CD4-positive, alpha-beta T cell (primary cell): ENCODE measurements at regions not wholly inside any gene's neighbourhood (a gene's known extent, or its start where the extent isn't known, plus 50 kb on each side); places are given as distances from the start of the nearest gene placed in this dataset.

Source experiments
- ATAC-seq: fragments of 200-7000 bp; cut with Tn5 transposase; one replicate; pipeline ENCODE4 v1.10.0; 2022; ENCODE audit warnings: mild to moderate bottlenecking; ENCODE audit not compliant: poor library complexity
- CTCF ChIA-PET: fragments of 350-600 bp; sonication (Branson Sonifier 250); formaldehyde crosslinking; loops from one replicate; lab custom pipeline; 2021; ENCODE audit warnings: antibody characterized with exemption, inconsistent platforms; lab: Charles Lee
- POLR2A ChIA-PET: fragments of 350-600 bp; sonication (Branson Sonifier 250); formaldehyde crosslinking; loops from one replicate; lab custom pipeline; 2021; ENCODE audit warnings: antibody characterized with exemption, inconsistent platforms; lab: Charles Lee
- DNase-seq, 14 experiments: peaks; one replicate each; pipeline ENCODE4 v3.0.0-alpha.2; 2013 to 2020; ENCODE audit warnings: mixed read lengths in 2 of 14
- H3K27ac ChIP-seq, 2 donors: one replicate each; pipeline versions ENCODE4 v1.5.1 to v1.7.0; 2013; ENCODE audit warnings: low read length in 2 of 2, low read depth in 1 of 2, mild to moderate bottlenecking in 1 of 2
- H3K27me3 ChIP-seq, 2 experiments: 1 replicate in 1 of 2; 2 replicates in 1 of 2; pipeline versions ENCODE4 v1.6.1 to v1.7.0; 2013; ENCODE audit warnings: low read length in 2 of 2, control low read depth in 1 of 2, mild to moderate bottlenecking in 1 of 2, moderate library complexity in 1 of 2; ENCODE audit not compliant: insufficient read depth in 2 of 2, control insufficient read depth in 1 of 2
- H3K36me3 ChIP-seq: one replicate; pipeline ENCODE4 v1.6.1; 2013; ENCODE audit warnings: low read length, control low read depth; ENCODE audit not compliant: insufficient read depth
- H3K4me1 ChIP-seq: one replicate; pipeline ENCODE4 v1.6.1; 2013; ENCODE audit warnings: low read length, control low read depth; ENCODE audit not compliant: insufficient read depth
- H3K4me3 ChIP-seq: one replicate; pipeline ENCODE4 v1.5.1; 2013; ENCODE audit warnings: mild to moderate bottlenecking, low read length, moderate library complexity
- H3K9me3 ChIP-seq, 2 experiments: 1 replicate in 1 of 2; 2 replicates in 1 of 2; pipeline versions ENCODE4 v1.6.1 to v1.7.0; 2013; ENCODE audit warnings: low read length in 2 of 2, mild to moderate bottlenecking in 2 of 2, control low read depth in 1 of 2, moderate library complexity in 1 of 2; ENCODE audit not compliant: control insufficient read depth in 1 of 2, insufficient read depth in 1 of 2
- H3K27ac Mint-ChIP-seq: one replicate; pipeline ENCODE4 v1.8.0; 2020; ENCODE audit warnings: mixed read lengths
- H3K27me3 Mint-ChIP-seq: one replicate; pipeline ENCODE4 v1.8.0; 2021; ENCODE audit warnings: mixed read lengths
- H3K36me3 Mint-ChIP-seq: one replicate; pipeline ENCODE4 v1.8.0; 2021; ENCODE audit warnings: low read depth, mixed read lengths
- H3K4me1 Mint-ChIP-seq: one replicate; pipeline ENCODE4 v1.8.0; 2021; ENCODE audit warnings: low read depth, mixed read lengths
- H3K4me3 Mint-ChIP-seq: one replicate; pipeline ENCODE4 v1.8.0; 2020; ENCODE audit warnings: mild to moderate bottlenecking, mixed read lengths
- H3K9me3 Mint-ChIP-seq: one replicate; pipeline ENCODE4 v1.8.0; 2020; ENCODE audit warnings: mixed read lengths
- intact Hi-C, 2 experiments: fragments of 100-400 bp; cut with DNase I in 1 of 2; cut with micrococcal nuclease in 1 of 2; formaldehyde crosslinking; loops; one replicate each; pipeline versions ENCODE4 v1.15.1 to v1.9.0; 2023 to 2025; cut with DNase I, micrococcal nuclease
- TF ChIP-seq, protein P1 (sequence below): fragments of 200-600 bp; IDR thresholded peaks from one replicate; pipeline ENCODE4 v1.8.0; 2022; ENCODE audit warnings: antibody characterized with exemption, mild to moderate bottlenecking

- intact Hi-C loops, result no loop called here
- H3K36me3 ChIP-seq, result no peaks in the 10 kb centered on the region
- H3K4me3 ChIP-seq, result no peak overlapping the region
- no peak overlapping the region for H3K27ac ChIP-seq
- ChIA-PET CTCF (no interaction called here), POLR2A (no interaction called here)
- no peaks in the 10 kb centered on the region for H3K4me1 Mint-ChIP-seq
- no peak overlapping the region for H3K27ac Mint-ChIP-seq
- ATAC-seq, result no peak
- peaks cover 5% of the 10 kb centered on the region for H3K27me3 Mint-ChIP-seq
- no peaks in the 10 kb centered on the region for H3K4me1 ChIP-seq
- H3K27me3 ChIP-seq, result no peaks in the 10 kb centered on the region
- TF ChIP-seq, protein P1, sequence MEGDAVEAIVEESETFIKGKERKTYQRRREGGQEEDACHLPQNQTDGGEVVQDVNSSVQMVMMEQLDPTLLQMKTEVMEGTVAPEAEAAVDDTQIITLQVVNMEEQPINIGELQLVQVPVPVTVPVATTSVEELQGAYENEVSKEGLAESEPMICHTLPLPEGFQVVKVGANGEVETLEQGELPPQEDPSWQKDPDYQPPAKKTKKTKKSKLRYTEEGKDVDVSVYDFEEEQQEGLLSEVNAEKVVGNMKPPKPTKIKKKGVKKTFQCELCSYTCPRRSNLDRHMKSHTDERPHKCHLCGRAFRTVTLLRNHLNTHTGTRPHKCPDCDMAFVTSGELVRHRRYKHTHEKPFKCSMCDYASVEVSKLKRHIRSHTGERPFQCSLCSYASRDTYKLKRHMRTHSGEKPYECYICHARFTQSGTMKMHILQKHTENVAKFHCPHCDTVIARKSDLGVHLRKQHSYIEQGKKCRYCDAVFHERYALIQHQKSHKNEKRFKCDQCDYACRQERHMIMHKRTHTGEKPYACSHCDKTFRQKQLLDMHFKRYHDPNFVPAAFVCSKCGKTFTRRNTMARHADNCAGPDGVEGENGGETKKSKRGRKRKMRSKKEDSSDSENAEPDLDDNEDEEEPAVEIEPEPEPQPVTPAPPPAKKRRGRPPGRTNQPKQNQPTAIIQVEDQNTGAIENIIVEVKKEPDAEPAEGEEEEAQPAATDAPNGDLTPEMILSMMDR, result no peak
- no peaks in the 10 kb centered on the region for H3K9me3 ChIP-seq
- H3K9me3 Mint-ChIP-seq, result peaks cover 3% of the 10 kb centered on the region
- no peaks in the 10 kb centered on the region for H3K36me3 Mint-ChIP-seq
- no peak overlapping the region for H3K4me3 Mint-ChIP-seq
- DNase-seq, result no peak
Measured at GRCh38 chr14:54126947-54127346, 170.3 kb upstream of the BMP4 start.

DNA sequence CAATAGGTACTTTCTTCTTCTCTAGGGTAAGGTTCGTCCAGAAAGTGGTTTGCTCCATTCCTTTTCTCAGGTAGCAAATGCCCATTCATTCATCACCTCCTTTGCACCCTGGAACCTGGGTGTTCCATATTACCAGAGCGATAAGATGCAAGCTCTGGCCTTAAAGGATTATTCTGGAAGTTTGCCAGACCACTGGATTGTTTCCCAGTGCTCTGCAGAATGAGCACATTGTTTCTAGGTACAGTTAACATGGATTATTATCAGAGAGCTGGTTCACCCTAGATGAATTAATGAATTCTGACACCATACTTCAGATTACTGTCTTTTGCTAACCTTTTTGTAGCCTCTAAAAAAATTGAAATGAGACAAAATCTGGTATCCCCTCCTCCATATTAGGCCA, 170.9 kb upstream of the BMP4 start:
- Histone ChIP-seq H3K9me3 (no peaks in the 10 kb centered on the region), H3K4me3 (no peak overlapping the region), H3K27me3 (no peaks in the 10 kb centered on the region), H3K4me1 (no peaks in the 10 kb centered on the region), H3K27ac (no peak overlapping the region), H3K36me3 (no peaks in the 10 kb centered on the region)
- Mint-ChIP-seq H3K4me1 (no peaks in the 10 kb centered on the region), H3K9me3 (peaks cover 3% of the 10 kb centered on the region), H3K4me3 (no peak overlapping the region), H3K36me3 (no peaks in the 10 kb centered on the region), H3K27me3 (peaks cover 5% of the 10 kb centered on the region), H3K27ac (no peak overlapping the region)
- ChIA-PET POLR2A (no interaction called here), CTCF (no interaction called here)
- intact Hi-C loops, result no loop called here
- ATAC-seq (no peak), DNase-seq (no peak)
- TF ChIP-seq, protein P1, result no peak

GRCh38 chr14:54129850-54130640, 173.4 kb upstream of the BMP4 start:
- no peaks in the 10 kb centered on the region for H3K27me3 Mint-ChIP-seq
- H3K27ac ChIP-seq, result no peak overlapping the region
- H3K4me3 Mint-ChIP-seq, result no peak overlapping the region
- ChIA-PET POLR2A (no interaction called here), CTCF (no interaction called here)
- H3K4me1 ChIP-seq, result no peaks in the 10 kb centered on the region
- H3K4me1 Mint-ChIP-seq, result no peaks in the 10 kb centered on the region
- TF ChIP-seq, protein P1, result no peak
- no peaks in the 10 kb centered on the region for H3K36me3 ChIP-seq
- no peaks in the 10 kb centered on the region for H3K9me3 Mint-ChIP-seq
- no peak overlapping the region for H3K4me3 ChIP-seq
- intact Hi-C loops, result no loop called here
- no peaks in the 10 kb centered on the region for H3K27me3 ChIP-seq
- no peak for DNase-seq
- H3K36me3 Mint-ChIP-seq, result no peaks in the 10 kb centered on the region
- ATAC-seq, result no peak
- H3K9me3 ChIP-seq, result no peaks in the 10 kb centered on the region
- no peak overlapping the region for H3K27ac Mint-ChIP-seq
